Mammary epithelial cell (primary cell): ENCODE measurements at regions not wholly inside any gene's neighbourhood (a gene's known extent, or its start where the extent isn't known, plus 50 kb on each side); places are given as distances from the start of the nearest gene placed in this dataset.

Experiments
- CTCF ChIP-seq, 2 donors: IDR thresholded peaks in 1 of 2; conservative IDR thresholded peaks in 1 of 2; 2 replicates each; pipeline ENCODE4 v1.5.1; 2011 to 2012; ENCODE audit warnings: inconsistent platforms in 2 of 2, low read length in 2 of 2, mild to moderate bottlenecking in 2 of 2, control low read depth in 1 of 2, low read depth in 1 of 2; ENCODE audit not compliant: insufficient read depth in 1 of 2; ENCODE audit errors: extremely low read depth in 1 of 2
- EZH2 ChIP-seq: IDR thresholded peaks from 2 replicates; pipeline ENCODE4 v1.6.1; 2012; ENCODE audit warnings: low read length, inconsistent platforms, borderline replicate concordance

- TF ChIP-seq CTCF (conservative IDR thresholded peaks at IDR 0.05 in 1 of 2, IDR thresholded peaks at IDR 0.05 in 1 of 2; ENCODE audit: extremely low read depth in 1 of 2, insufficient read depth in 1 of 2, low read depth in 1 of 2, low read length in 2 of 2) (no peak), EZH2 (no peak)
These were observed 394.1 kb upstream of the PROK2 start for GRCh38 chr3:72179107-72179464.
